ENCODE measurements at regions not wholly inside any gene's neighbourhood (a gene's known extent, or its start where the extent isn't known, plus 50 kb on each side); places are given as distances from the start of the nearest gene placed in this dataset.

DNA sequence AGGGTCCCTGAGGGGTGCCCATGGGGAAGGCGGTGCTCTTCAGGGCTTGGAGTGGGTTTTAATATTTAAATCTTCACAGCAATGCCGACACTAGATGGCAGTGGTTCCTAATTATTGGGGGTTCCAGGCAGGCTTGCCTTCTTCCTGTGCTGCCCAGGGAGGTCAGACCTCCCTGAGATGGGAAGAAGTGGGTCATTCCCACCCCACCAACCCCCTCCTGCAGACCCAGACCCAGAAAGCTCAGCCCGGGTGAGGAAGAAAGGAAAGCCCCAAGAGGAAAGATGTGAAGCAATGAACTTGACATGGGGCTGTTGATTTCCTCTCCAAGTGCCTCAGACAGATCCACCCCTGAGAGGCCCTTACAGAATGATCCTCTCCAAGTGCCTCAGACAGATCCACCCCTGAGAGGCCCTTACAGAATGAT, 85.1 kb upstream of the LANCL2 start:
- no peak overlapping the region for H3K4me3 ChIP-seq
- no peaks in the 10 kb centered on the region for H3K9me3 ChIP-seq
- intact Hi-C loops (cut with DNase I): loop anchor here in 9 of 10 donors (1.0 to 10.0 kb wide), 8 partner anchors 75 to 317 kb away; partner anchors contain the start of gene LANCL2 (in 1 of the 9)
- WGBS, 2 donors: 1 to 3% methylated on average over 3 of the region's 3 CpGs
- peaks cover 0 to 5% (median 0%) of the 10 kb centered on the region in 7 donors for H3K27me3 ChIP-seq
- H3K4me1 ChIP-seq: no peaks in the 10 kb centered on the region
- peak; percentile 34 to 78 (median 65) for TF ChIP-seq CTCF (IDR thresholded peaks at IDR 0.05)
- peak in 1 of 2 donors; percentile 67 for DNase-seq
- ATAC-seq: peak; percentile 71 to 90 (median 86)
- H3K36me3 ChIP-seq: no peaks in the 10 kb centered on the region
- H3K27ac ChIP-seq: no peak overlapping the region

DNA sequence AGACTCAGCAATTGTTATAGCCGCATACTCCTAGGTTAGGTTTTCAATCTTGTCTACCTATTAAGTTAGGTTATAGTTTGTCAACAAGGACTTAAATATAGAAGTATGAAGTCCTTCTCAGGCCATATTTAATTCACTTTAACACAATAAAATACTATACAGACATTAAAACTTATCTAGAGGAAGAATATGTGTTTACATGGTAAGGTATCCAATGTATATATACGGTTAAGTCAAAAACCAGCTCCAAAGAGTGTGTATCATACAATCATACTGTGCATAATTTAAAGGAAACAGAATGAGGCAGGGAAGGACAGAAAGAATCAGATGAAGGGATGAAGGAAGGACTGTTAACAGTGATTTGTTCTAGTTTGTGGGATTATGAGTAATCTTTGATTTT, 79.5 kb upstream of the LANCL2 start:
- WGBS, 2 donors: 92 to 97% methylated on average over 2 of the region's 2 CpGs
- ATAC-seq (no peak), DNase-seq (no peak)
- intact Hi-C loops (cut with DNase I): loop anchor here in 4 of 10 donors (10.0 kb wide), 3 partner anchors 69 to 309 kb away; partner anchors contain the start of gene LANCL2 (in 1 of the 4)
- Histone ChIP-seq H3K27me3 (peaks cover 0 to 14% (median 3%) of the 10 kb centered on the region in 7 donors), H3K27ac (no peak overlapping the region), H3K9me3 (no peaks in the 10 kb centered on the region), H3K36me3 (no peaks in the 10 kb centered on the region), H3K4me3 (no peak overlapping the region), H3K4me1 (no peaks in the 10 kb centered on the region)
- no peak for TF ChIP-seq CTCF (IDR thresholded peaks at IDR 0.05)

GRCh38 chr7:55286666-55287065, 78.5 kb upstream of the LANCL2 start:
- Histone ChIP-seq H3K9me3 (no peaks in the 10 kb centered on the region), H3K4me1 (no peaks in the 10 kb centered on the region), H3K27me3 (peaks cover 0 to 16% (median 3%) of the 10 kb centered on the region in 7 donors), H3K27ac (no peak overlapping the region), H3K4me3 (no peak overlapping the region), H3K36me3 (no peaks in the 10 kb centered on the region)
- intact Hi-C loops (cut with DNase I): loop anchor here in 4 of 10 donors (10.0 kb wide), 3 partner anchors 68 to 308 kb away; partner anchors contain the start of gene LANCL2 (in 1 of the 4)
- 75% methylated on average over 3 of the region's 3 CpGs for WGBS, 2 donors
- DNase-seq (no peak), ATAC-seq (no peak)
- no peak for TF ChIP-seq CTCF (IDR thresholded peaks at IDR 0.05)

DNA sequence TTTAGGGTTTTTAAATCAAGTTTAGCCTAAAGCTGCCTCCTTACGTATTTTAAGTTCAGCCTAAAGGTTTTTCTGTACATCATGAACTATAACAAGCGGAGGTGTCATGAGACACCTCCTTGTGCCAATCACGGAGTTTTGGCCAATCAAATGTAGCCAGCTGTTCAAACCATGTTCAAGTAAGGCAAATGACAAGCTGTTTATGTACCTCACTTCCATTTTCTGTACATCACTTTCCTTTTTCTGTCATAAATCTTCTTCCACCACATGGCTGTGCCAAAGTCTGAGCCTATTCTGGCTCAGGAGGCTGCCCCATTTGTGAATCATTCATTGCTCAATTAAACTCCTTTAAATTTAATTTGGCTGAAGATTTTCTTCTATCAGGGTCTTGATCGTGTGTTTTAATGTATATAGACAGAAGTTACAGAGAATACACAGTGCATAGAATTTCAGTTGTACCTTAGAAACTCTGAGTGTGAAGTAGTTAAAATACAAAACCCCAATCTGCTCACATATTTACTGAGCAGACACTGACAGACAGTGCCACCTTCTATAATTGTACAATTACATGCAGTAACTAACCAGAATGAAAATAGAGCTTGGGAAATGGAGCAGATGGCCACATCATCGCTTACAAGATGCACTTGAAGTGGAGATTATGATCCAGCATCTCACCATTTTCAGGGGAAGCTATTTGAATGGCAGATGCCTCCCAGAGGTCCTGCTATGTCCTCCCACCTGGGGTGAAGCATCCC, 76.9 kb upstream of the LANCL2 start:
- H3K4me3 ChIP-seq: no peak overlapping the region
- 76 to 84% methylated on average over 5 of the region's 5 CpGs for WGBS, 2 donors

More for the DNA sequence above, 76.9 kb upstream of the LANCL2 start:
- Histone ChIP-seq H3K9me3 (no peaks in the 10 kb centered on the region), H3K27me3 (peaks cover 0 to 16% (median 3%) of the 10 kb centered on the region in 7 donors), H3K4me1 (no peaks in the 10 kb centered on the region), H3K27ac (no peak overlapping the region), H3K36me3 (no peaks in the 10 kb centered on the region)
- ATAC-seq: no peak
- DNase-seq: no peak
- intact Hi-C loops (cut with DNase I): loop anchor here in 4 of 10 donors (10.0 kb wide), 3 partner anchors 67 to 307 kb away; partner anchors contain the start of gene LANCL2 (in 1 of the 4)
- no peak for TF ChIP-seq CTCF (IDR thresholded peaks at IDR 0.05)

All from heart right ventricle (tissue), 16 donors.